GM23338 (cell line): ENCODE measurements at regions not wholly inside any gene's neighbourhood (a gene's known extent, or its start where the extent isn't known, plus 50 kb on each side); places are given as distances from the start of the nearest gene placed in this dataset.

ENCODE experiments used
- EZH2 ChIP-seq: fragments of 200-600 bp; sonication (generic); IDR thresholded peaks from one replicate; pipeline ENCODE4 v1.8.0; 2017; ENCODE audit warnings: antibody characterized with exemption, mild to moderate bottlenecking, low read depth; ENCODE audit not compliant: unreplicated experiment
- EZH2phosphoT487 ChIP-seq: fragments of 200-600 bp; sonication (generic); IDR thresholded peaks from one replicate; pipeline ENCODE4 v1.8.1; 2018; ENCODE audit warnings: antibody characterized with exemption; ENCODE audit not compliant: unreplicated experiment
- POLR2AphosphoS5 ChIP-seq: IDR thresholded peaks from 2 replicates; pipeline ENCODE4 v1.6.1; 2016; ENCODE audit warnings: antibody characterized with exemption, low read depth
- TF ChIP-seq, protein P1 (sequence below), 2 experiments: fragments of 200-600 bp in 1 of 2; sonication (generic) in 1 of 2; conservative IDR thresholded peaks; 2 replicates each; pipeline versions ENCODE4 v1.5.1 to v1.6.1; 2016 to 2017; ENCODE audit warnings: antibody characterized with exemption in 2 of 2, low read depth in 2 of 2, mild to moderate bottlenecking in 2 of 2, moderate library complexity in 1 of 2
- TF ChIP-seq, protein P2 (sequence below): IDR thresholded peaks from one replicate; pipeline ENCODE4 v1.6.1; 2018; ENCODE audit warnings: antibody characterized with exemption; ENCODE audit not compliant: unreplicated experiment

DNA sequence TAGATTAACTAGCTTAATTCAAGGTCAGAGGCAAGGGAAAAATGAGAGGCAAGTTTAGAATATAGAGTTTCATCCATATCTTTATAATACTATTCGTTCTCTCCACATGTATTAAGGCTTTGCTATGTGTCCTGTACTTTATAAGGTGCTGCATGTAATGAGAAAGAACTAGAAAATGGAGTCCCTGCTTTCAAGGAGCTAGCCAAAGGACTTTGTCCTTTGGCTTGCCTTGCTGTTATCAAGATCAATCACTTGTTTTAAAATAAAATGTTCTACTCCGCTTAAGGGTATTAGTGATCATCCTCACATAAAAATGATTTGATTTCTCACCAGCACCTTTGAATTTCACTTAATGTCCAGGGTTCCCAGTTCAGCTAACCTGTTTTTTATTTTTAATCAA, 470.9 kb downstream of the WDR72 start:
- TF ChIP-seq EZH2, result no peak
- no peak for TF ChIP-seq POLR2AphosphoS5
- TF ChIP-seq, protein P1, sequence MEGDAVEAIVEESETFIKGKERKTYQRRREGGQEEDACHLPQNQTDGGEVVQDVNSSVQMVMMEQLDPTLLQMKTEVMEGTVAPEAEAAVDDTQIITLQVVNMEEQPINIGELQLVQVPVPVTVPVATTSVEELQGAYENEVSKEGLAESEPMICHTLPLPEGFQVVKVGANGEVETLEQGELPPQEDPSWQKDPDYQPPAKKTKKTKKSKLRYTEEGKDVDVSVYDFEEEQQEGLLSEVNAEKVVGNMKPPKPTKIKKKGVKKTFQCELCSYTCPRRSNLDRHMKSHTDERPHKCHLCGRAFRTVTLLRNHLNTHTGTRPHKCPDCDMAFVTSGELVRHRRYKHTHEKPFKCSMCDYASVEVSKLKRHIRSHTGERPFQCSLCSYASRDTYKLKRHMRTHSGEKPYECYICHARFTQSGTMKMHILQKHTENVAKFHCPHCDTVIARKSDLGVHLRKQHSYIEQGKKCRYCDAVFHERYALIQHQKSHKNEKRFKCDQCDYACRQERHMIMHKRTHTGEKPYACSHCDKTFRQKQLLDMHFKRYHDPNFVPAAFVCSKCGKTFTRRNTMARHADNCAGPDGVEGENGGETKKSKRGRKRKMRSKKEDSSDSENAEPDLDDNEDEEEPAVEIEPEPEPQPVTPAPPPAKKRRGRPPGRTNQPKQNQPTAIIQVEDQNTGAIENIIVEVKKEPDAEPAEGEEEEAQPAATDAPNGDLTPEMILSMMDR (conservative IDR thresholded peaks at IDR 0.05; ENCODE audit: low read depth in 2 of 2), result no peak
- no peak for TF ChIP-seq EZH2phosphoT487
- TF ChIP-seq, protein P2, sequence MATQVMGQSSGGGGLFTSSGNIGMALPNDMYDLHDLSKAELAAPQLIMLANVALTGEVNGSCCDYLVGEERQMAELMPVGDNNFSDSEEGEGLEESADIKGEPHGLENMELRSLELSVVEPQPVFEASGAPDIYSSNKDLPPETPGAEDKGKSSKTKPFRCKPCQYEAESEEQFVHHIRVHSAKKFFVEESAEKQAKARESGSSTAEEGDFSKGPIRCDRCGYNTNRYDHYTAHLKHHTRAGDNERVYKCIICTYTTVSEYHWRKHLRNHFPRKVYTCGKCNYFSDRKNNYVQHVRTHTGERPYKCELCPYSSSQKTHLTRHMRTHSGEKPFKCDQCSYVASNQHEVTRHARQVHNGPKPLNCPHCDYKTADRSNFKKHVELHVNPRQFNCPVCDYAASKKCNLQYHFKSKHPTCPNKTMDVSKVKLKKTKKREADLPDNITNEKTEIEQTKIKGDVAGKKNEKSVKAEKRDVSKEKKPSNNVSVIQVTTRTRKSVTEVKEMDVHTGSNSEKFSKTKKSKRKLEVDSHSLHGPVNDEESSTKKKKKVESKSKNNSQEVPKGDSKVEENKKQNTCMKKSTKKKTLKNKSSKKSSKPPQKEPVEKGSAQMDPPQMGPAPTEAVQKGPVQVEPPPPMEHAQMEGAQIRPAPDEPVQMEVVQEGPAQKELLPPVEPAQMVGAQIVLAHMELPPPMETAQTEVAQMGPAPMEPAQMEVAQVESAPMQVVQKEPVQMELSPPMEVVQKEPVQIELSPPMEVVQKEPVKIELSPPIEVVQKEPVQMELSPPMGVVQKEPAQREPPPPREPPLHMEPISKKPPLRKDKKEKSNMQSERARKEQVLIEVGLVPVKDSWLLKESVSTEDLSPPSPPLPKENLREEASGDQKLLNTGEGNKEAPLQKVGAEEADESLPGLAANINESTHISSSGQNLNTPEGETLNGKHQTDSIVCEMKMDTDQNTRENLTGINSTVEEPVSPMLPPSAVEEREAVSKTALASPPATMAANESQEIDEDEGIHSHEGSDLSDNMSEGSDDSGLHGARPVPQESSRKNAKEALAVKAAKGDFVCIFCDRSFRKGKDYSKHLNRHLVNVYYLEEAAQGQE, result no peak
